HEK293T (cell line): ENCODE measurements at regions not wholly inside any gene's neighbourhood (a gene's known extent, or its start where the extent isn't known, plus 50 kb on each side); places are given as distances from the start of the nearest gene placed in this dataset.

Source experiments
- CTCF ChIA-PET: fragments of 350-600 bp; formaldehyde crosslinking; extraction: SDS; loops from one replicate; lab custom pipeline; 2021; ENCODE audit warnings: antibody characterized with exemption, inconsistent platforms; lab: Yijun Ruan, JAX
- POLR2A ChIA-PET: fragments of 350-600 bp; formaldehyde crosslinking; extraction: SDS; loops from one replicate; lab custom pipeline; 2020; ENCODE audit warnings: antibody characterized with exemption, inconsistent platforms; lab: Yijun Ruan, JAX
- DNase-seq: peaks from one replicate; pipeline ENCODE4 v3.0.0; 2012; ENCODE audit warnings: mixed read lengths; ENCODE audit errors: extremely low spot score
- ARNT ChIP-seq: fragments of 450-650 bp; IDR thresholded peaks from 2 replicates; pipeline ENCODE4 v1.6.1; 2017; ENCODE audit warnings: mild to moderate bottlenecking
- BHLHE40 ChIP-seq: fragments of 450-650 bp; IDR thresholded peaks from 2 replicates; pipeline ENCODE4 v1.6.1; 2016; ENCODE audit warnings: mild to moderate bottlenecking, moderate library complexity, borderline replicate concordance
- CTBP1 ChIP-seq: fragments of 450-650 bp; IDR thresholded peaks from 2 replicates; pipeline ENCODE4 v1.6.1; 2016; ENCODE audit warnings: borderline replicate concordance
- ELF4 ChIP-seq: fragments of 450-650 bp; IDR thresholded peaks from 2 replicates; pipeline ENCODE4 v1.6.1; 2017; ENCODE audit warnings: antibody characterized with exemption
- FOXA1 ChIP-seq: fragments of 450-650 bp; IDR thresholded peaks from 2 replicates; pipeline ENCODE4 v1.6.1; 2016; ENCODE audit warnings: mild to moderate bottlenecking
- FOXK2 ChIP-seq: fragments of 450-650 bp; IDR thresholded peaks from 2 replicates; pipeline ENCODE4 v1.6.1; 2016; ENCODE audit warnings: mild to moderate bottlenecking
- FOXM1 ChIP-seq: fragments of 450-650 bp; IDR thresholded peaks from 2 replicates; pipeline ENCODE4 v1.6.1; 2017; ENCODE audit warnings: mild to moderate bottlenecking, borderline replicate concordance
- HDGF ChIP-seq: fragments of 450-650 bp; IDR thresholded peaks from 2 replicates; pipeline ENCODE4 v1.6.1; 2017; ENCODE audit warnings: antibody characterized with exemption, borderline replicate concordance
- L3MBTL2 ChIP-seq: fragments of 450-650 bp; conservative IDR thresholded peaks from 2 replicates; pipeline ENCODE4 v1.6.1; 2016; ENCODE audit warnings: mild to moderate bottlenecking
- LEF1 ChIP-seq: fragments of 450-650 bp; IDR thresholded peaks from 2 replicates; pipeline ENCODE4 v1.6.1; 2017; ENCODE audit warnings: mild to moderate bottlenecking, borderline replicate concordance
- NFRKB ChIP-seq: fragments of 450-650 bp; IDR thresholded peaks from 2 replicates; pipeline ENCODE4 v1.6.1; 2016; ENCODE audit warnings: mild to moderate bottlenecking, moderate library complexity
- PKNOX1 ChIP-seq: fragments of 450-650 bp; IDR thresholded peaks from 2 replicates; pipeline ENCODE4 v1.6.1; 2016
- SP1 ChIP-seq: fragments of 450-650 bp; IDR thresholded peaks from 2 replicates; pipeline ENCODE4 v1.6.1; 2017
- SUZ12 ChIP-seq: fragments of 450-650 bp; IDR thresholded peaks from 2 replicates; pipeline ENCODE4 v1.6.1; 2016; ENCODE audit warnings: mild to moderate bottlenecking
- TARDBP ChIP-seq: fragments of 450-650 bp; IDR thresholded peaks from 2 replicates; pipeline ENCODE4 v1.6.1; 2016
- ZNF384 ChIP-seq: fragments of 450-650 bp; IDR thresholded peaks from 2 replicates; pipeline ENCODE4 v1.6.1; 2016

GRCh38 chr12:25812295-25812694 is 146.2 kb upstream of the RASSF8 start:
- ChIA-PET POLR2A (interaction anchor here (1.1 kb wide), 1 partner anchor 147 kb away, joined by 4 read pairs; no protein-coding TSS in a partner anchor), CTCF (no interaction called here)
- TF ChIP-seq NFRKB (no peak), BHLHE40 (no peak), ARNT (no peak), TARDBP (no peak), HDGF (no peak), SP1 (no peak), FOXM1 (no peak), PKNOX1 (no peak), FOXA1 (no peak), L3MBTL2 (no peak)
- DNase-seq: no peak

- CTCF ChIA-PET: no interaction called here
- DNase-seq: no peak
- POLR2A ChIA-PET: no interaction called here
- TF ChIP-seq BHLHE40: no peak
- TF ChIP-seq FOXA1: no peak
- no peak for TF ChIP-seq PKNOX1
Measured at GRCh38 chr12:25813843-25814242, 144.6 kb upstream of the RASSF8 start.

- ChIA-PET CTCF (no interaction called here), POLR2A (no interaction called here)
- TF ChIP-seq FOXM1 (no peak), ELF4 (no peak), TARDBP (no peak), NFRKB (no peak), HDGF (no peak), FOXK2 (no peak), FOXA1 (no peak), BHLHE40 (no peak), L3MBTL2 (no peak), ARNT (no peak), ZNF384 (no peak), PKNOX1 (no peak)
- no peak for DNase-seq
Measured at GRCh38 chr12:25816637-25817036, 141.8 kb upstream of the RASSF8 start.

GRCh38 chr12:25817166-25817565 is 141.3 kb upstream of the RASSF8 start:
- CTCF ChIA-PET: no interaction called here
- TF ChIP-seq SUZ12 (no peak), BHLHE40 (no peak), ZNF384 (no peak), FOXA1 (no peak), TARDBP (no peak), HDGF (no peak), ARNT (no peak), FOXK2 (no peak), LEF1 (no peak), FOXM1 (no peak), NFRKB (no peak), CTBP1 (no peak), SP1 (no peak), L3MBTL2 (no peak), PKNOX1 (no peak)
- POLR2A ChIA-PET: no interaction called here

GRCh38 chr12:25818596-25819390 is 139.7 kb upstream of the RASSF8 start:
- CTCF ChIA-PET: no interaction called here
- TF ChIP-seq LEF1 (no peak), ZNF384 (no peak), HDGF (no peak), TARDBP (no peak)
- POLR2A ChIA-PET: no interaction called here
- DNase-seq: no peak

More at GRCh38 chr12:25817166-25817565, 141.3 kb upstream of the RASSF8 start:
- DNase-seq: no peak

GRCh38 chr12:25819691-25820090 is 138.8 kb upstream of the RASSF8 start:
- CTCF ChIA-PET: no interaction called here
- TF ChIP-seq HDGF (no peak), NFRKB (no peak), FOXM1 (no peak), LEF1 (no peak), SP1 (no peak), BHLHE40 (no peak), ZNF384 (no peak), TARDBP (no peak), ELF4 (no peak), FOXK2 (no peak), L3MBTL2 (no peak), SUZ12 (no peak), PKNOX1 (no peak), ARNT (no peak), FOXA1 (no peak), CTBP1 (no peak)
- POLR2A ChIA-PET: no interaction called here
- no peak for DNase-seq
